ENCODE measurements at regions not wholly inside any gene's neighbourhood (a gene's known extent, or its start where the extent isn't known, plus 50 kb on each side); places are given as distances from the start of the nearest gene placed in this dataset.

GRCh38 chr2:128756365-128756717 is 437.7 kb upstream of the HS6ST1 start:
- no peaks in the 10 kb centered on the region for H3K36me3 ChIP-seq (ENCODE audit: insufficient read depth, low read length)
- no peak overlapping the region for H3K4me3 ChIP-seq (ENCODE audit: insufficient read depth, low read length)
- H3K27me3 ChIP-seq (ENCODE audit: insufficient read depth, low read length): no peaks in the 10 kb centered on the region
- H3K79me2 ChIP-seq (ENCODE audit: insufficient read depth, low read length): no peaks in the 10 kb centered on the region
- H3K27ac ChIP-seq (ENCODE audit: low read depth, low read length): no peak overlapping the region
- no peaks in the 10 kb centered on the region for H3K9me3 ChIP-seq (ENCODE audit: low read depth, low read length)
- no peaks in the 10 kb centered on the region for H3K4me1 ChIP-seq (ENCODE audit: insufficient read depth, low read length)
- no peak for TF ChIP-seq CTCF (IDR thresholded peaks at IDR 0.05; ENCODE audit: extremely low read depth, low read depth, low read length)
- no peak for DNase-seq (ENCODE audit: insufficient read length, low spot score, missing footprints)
- H3K4me2 ChIP-seq (ENCODE audit: insufficient read depth, low read length): no peak overlapping the region
- no peaks in the 10 kb centered on the region for H4K20me1 ChIP-seq (ENCODE audit: insufficient read depth, low read length)
- H2AFZ ChIP-seq (ENCODE audit: low read length): no peak overlapping the region

- Histone ChIP-seq H3K27me3 (ENCODE audit: insufficient read depth, low read length) (no peaks in the 10 kb centered on the region), H2AFZ (ENCODE audit: low read length) (no peak overlapping the region), H3K79me2 (ENCODE audit: insufficient read depth, low read length) (no peaks in the 10 kb centered on the region), H3K4me2 (ENCODE audit: insufficient read depth, low read length) (no peak overlapping the region), H3K36me3 (ENCODE audit: insufficient read depth, low read length) (no peaks in the 10 kb centered on the region), H3K27ac (ENCODE audit: low read depth, low read length) (no peak overlapping the region), H3K4me3 (ENCODE audit: insufficient read depth, low read length) (no peak overlapping the region), H4K20me1 (ENCODE audit: insufficient read depth, low read length) (no peaks in the 10 kb centered on the region), H3K9me3 (ENCODE audit: low read depth, low read length) (no peaks in the 10 kb centered on the region), H3K4me1 (ENCODE audit: insufficient read depth, low read length) (no peaks in the 10 kb centered on the region)
- TF ChIP-seq CTCF (IDR thresholded peaks at IDR 0.05; ENCODE audit: extremely low read depth, low read depth, low read length): no peak
- no peak for DNase-seq (ENCODE audit: insufficient read length, low spot score, missing footprints)
Measured at GRCh38 chr2:128765811-128766210, 447.1 kb upstream of the HS6ST1 start.

- Histone ChIP-seq H3K27ac (ENCODE audit: low read depth, low read length) (no peak overlapping the region), H3K4me3 (ENCODE audit: insufficient read depth, low read length) (no peak overlapping the region), H3K4me1 (ENCODE audit: insufficient read depth, low read length) (no peaks in the 10 kb centered on the region), H3K4me2 (ENCODE audit: insufficient read depth, low read length) (no peak overlapping the region), H3K36me3 (ENCODE audit: insufficient read depth, low read length) (no peaks in the 10 kb centered on the region), H3K79me2 (ENCODE audit: insufficient read depth, low read length) (no peaks in the 10 kb centered on the region), H2AFZ (ENCODE audit: low read length) (no peak overlapping the region), H3K27me3 (ENCODE audit: insufficient read depth, low read length) (no peaks in the 10 kb centered on the region), H4K20me1 (ENCODE audit: insufficient read depth, low read length) (no peaks in the 10 kb centered on the region), H3K9me3 (ENCODE audit: low read depth, low read length) (no peaks in the 10 kb centered on the region)
- no peak for TF ChIP-seq CTCF (IDR thresholded peaks at IDR 0.05; ENCODE audit: extremely low read depth, low read depth, low read length)
- DNase-seq (ENCODE audit: insufficient read length, low spot score, missing footprints): no peak
Measured at GRCh38 chr2:128768041-128768440, 449.4 kb upstream of the HS6ST1 start.

GRCh38 chr2:128769457-128770142 is 450.9 kb upstream of the HS6ST1 start:
- Histone ChIP-seq H3K4me1 (ENCODE audit: insufficient read depth, low read length) (no peaks in the 10 kb centered on the region), H3K4me2 (ENCODE audit: insufficient read depth, low read length) (no peak overlapping the region), H3K27ac (ENCODE audit: low read depth, low read length) (no peak overlapping the region), H3K4me3 (ENCODE audit: insufficient read depth, low read length) (no peak overlapping the region), H3K9me3 (ENCODE audit: low read depth, low read length) (no peaks in the 10 kb centered on the region), H3K36me3 (ENCODE audit: insufficient read depth, low read length) (no peaks in the 10 kb centered on the region), H3K79me2 (ENCODE audit: insufficient read depth, low read length) (no peaks in the 10 kb centered on the region), H3K27me3 (ENCODE audit: insufficient read depth, low read length) (no peaks in the 10 kb centered on the region), H2AFZ (ENCODE audit: low read length) (no peak overlapping the region), H4K20me1 (ENCODE audit: insufficient read depth, low read length) (no peaks in the 10 kb centered on the region)
- no peak for DNase-seq (ENCODE audit: insufficient read length, low spot score, missing footprints)
- no peak for TF ChIP-seq CTCF (IDR thresholded peaks at IDR 0.05; ENCODE audit: extremely low read depth, low read depth, low read length)
